Fibroblast of skin of back (primary cell): ENCODE measurements at regions not wholly inside any gene's neighbourhood (a gene's known extent, or its start where the extent isn't known, plus 50 kb on each side); places are given as distances from the start of the nearest gene placed in this dataset.
A peak's percentile ranks its signal among the peaks of the same experiment; 100 is the strongest.
"Not testable (repeated sequence)": the region's sequence is repeated elsewhere in the genome, so short reads cannot be mapped to it uniquely, and the experiment has no call there.

Experiments
- DNase-seq: peaks from one replicate; pipeline ENCODE4 v3.0.0-alpha.2; 2013

DNA sequence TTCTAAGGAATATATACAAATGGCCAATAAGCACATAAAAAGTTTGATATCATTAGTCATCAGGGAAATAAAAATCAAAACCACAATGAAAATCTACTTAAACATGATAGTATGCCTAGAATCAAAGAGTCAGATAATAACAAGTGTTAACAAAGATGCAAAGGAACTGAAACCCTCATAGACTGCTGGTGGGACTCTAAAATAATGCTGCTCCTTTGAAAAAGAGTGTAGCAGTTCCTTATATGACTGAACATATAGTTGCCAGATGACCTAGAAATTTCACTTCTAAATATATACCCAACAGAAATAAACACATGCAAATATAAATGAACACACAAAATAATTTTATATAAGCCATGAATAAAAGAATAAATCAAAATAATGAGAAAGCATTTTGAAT is 205.1 kb upstream of the CTSO start:
- DNase-seq: no peak

- no peak for DNase-seq
These were observed 201.3 kb upstream of the CTSO start for GRCh38 chr4:156154978-156155377.

DNA sequence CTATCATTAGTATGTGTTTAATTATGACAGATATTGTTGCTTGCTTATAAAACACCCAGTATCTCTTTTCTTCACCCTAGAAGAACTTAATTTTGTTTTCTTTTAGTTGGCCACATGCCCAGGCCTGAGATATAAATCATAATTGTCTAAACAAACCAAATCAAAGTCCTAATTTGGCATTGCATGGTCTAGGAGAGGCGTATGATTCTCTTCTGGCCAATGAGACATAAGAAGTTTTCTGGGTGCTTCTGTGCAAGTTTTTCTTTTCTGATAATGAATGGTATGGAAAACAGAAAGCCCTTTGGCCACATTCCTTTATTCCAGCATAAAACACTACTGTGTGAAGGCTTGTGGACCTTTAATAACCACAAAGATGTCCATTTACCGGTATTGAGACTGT is 192.9 kb upstream of the CTSO start:
- peak; percentile 2 for DNase-seq

- no peak for DNase-seq
These were observed 191.3 kb upstream of the CTSO start for GRCh38 chr4:156144961-156145360.

DNA sequence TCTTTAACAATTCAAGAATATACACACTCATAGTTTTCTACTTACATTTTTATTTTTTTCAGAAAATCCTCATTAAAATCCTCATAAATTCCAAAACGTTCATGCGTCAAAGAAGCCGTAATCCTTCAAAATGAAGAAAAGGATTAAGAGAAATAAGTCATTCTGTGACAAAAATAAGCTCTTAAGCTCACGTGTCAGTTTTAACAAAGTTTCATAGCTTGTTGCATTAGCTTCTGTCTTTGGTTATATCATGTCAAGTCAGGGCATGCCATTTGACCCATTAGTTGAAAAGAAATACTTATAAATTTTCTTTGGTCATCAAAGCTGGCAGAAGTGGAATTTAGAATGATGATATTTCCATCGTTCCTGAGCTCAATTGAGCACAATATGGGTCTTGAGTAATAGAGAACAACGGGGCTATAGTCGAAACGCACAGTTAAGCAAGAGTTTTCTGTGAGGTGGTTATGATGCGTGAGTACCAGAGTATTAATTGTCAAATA is 185.2 kb upstream of the CTSO start:
- DNase-seq: no peak

- no peak for DNase-seq
These were observed 184.2 kb upstream of the CTSO start for GRCh38 chr4:156137679-156138473.

GRCh38 chr4:156132196-156132595 is 178.5 kb upstream of the CTSO start:
- DNase-seq: peak; percentile 48

GRCh38 chr4:156128616-156129015 is 174.9 kb upstream of the CTSO start:
- DNase-seq: no peak

DNA sequence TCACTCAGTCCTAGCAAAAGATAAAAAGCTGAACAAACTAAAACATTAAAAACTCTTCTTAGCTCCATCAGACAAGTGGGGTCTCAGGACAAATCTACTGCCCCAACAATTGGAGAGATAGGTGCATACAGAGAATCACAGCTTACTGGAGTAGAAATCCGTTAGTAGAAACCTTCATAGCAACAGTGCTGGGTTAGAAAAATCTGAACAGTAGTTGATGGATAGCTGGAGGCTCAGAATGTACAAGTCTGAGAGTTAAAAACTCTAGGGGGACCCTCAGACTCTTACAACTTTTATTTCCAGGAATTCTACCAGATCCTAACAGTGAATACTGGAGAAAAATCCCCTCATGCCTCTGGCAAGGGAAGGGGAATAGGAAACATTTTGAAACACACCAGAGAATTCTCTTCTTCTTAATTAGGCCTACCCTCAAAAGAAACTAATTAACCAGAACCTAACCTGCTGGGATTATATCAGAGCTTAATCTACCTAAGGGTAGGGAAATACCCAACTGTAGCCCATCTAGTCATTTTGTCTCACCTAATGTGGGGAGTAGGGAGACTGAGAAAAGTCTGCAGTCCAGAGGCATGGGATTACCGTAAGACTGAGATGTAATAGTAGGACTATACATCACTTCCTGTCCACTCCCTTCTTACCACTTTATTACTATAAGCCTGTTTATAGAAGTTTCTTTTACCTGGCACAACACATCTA is 165.0 kb upstream of the CTSO start:
- no peak for DNase-seq

DNA sequence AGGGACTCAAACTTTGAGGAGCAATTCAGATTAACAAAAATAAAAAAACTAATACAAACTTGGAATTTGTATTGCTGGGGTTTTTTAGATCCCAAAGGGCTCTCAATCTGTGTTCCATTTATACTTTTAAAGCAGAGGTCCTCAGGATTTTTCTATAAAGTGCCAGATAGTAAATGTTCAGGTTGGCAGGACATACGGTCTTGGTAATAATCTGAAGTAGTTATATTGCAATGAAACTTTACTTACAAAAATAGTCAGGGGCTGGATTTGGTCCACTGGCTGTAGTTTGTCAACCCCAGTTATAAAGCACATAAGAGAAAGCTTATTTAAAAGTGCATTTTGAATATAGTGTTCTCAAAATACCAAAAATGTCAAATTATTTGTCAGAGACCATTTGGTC is 164.1 kb upstream of the CTSO start:
- no peak for DNase-seq

GRCh38 chr4:156116991-156117390 is 163.3 kb upstream of the CTSO start:
- DNase-seq: no peak

DNA sequence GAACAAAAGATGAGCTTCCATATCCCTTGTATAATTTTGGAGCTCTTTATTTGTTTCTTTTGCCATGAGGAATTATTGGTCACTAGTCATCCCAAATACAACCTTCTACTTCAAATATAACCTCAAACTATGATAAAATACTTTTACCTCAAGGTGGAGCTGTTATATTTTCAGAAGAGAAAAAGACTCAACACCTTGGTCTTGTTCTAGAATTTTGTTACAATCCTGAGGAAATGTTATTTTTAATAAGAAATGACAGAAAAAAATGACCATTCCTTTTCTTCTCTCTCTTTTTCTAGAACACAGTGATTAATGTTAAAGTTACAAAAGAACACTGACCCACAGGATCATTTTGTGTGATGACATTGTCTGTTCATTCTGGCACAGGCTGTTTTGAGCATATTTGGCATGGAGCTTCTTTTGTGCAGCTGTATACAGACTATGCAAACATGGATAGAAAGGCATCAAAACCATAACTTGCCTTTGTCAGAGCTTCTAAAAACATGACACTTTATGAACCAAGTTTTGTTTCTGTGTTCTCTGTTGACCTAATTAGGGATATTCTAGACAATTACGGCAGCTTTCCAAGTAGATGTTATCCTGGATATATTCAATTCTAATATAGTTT is 159.6 kb upstream of the CTSO start:
- DNase-seq: no peak

DNA sequence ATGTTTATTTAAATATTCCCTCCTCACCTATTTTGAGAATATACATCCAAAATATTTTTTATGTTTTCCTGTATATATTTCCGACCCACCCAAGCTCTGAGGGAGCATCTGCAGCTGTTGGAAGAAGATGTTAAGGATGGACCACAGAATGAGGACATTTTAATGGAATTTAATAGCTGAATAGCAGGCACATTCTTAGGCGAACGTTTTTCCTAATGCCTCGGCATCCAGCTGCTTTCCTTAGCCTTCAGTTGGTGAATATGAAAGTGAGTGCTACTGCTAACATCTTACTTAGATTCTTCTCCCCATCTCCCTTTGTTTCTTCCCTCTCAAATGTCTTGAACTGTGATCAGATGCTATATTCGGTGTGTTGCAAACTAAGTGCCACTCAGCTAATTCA is 158.0 kb upstream of the CTSO start:
- no peak for DNase-seq

GRCh38 chr4:156109943-156110900 is 156.6 kb upstream of the CTSO start:
- DNase-seq: peak; percentile 48

- DNase-seq: not testable (repeated sequence)
These were observed 155.4 kb upstream of the CTSO start for GRCh38 chr4:156109087-156109486.

- no peak for DNase-seq
These were observed 149.6 kb upstream of the CTSO start for GRCh38 chr4:156103311-156103710.

GRCh38 chr4:156102411-156102810 is 148.7 kb upstream of the CTSO start:
- DNase-seq: peak; percentile 65

GRCh38 chr4:156101571-156101970 is 147.9 kb upstream of the CTSO start:
- peak; percentile 46 for DNase-seq

- DNase-seq: no peak
These were observed 147.0 kb upstream of the CTSO start for GRCh38 chr4:156100651-156101050.

DNA sequence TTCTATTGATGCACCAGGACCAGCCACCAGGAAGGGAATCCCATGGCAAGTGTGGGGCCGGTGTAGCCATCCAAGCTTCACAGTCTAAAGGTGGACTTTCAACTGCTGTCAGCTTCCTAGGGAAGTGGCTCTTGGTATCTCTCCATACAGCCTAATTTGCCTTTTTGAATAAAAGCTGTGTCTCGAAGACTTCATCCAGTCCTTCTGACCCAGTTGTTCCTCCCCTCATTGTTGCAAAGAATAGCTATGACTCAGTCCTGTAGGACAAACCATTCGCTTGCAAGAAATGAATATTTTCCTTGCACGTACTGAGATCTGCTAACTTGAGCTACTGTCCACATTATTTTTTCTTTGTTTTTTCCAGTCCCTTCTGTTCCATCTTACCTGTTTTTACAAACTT is 145.1 kb upstream of the CTSO start:
- no peak for DNase-seq

GRCh38 chr4:156085100-156085499 is 131.4 kb upstream of the CTSO start:
- no peak for DNase-seq

DNA sequence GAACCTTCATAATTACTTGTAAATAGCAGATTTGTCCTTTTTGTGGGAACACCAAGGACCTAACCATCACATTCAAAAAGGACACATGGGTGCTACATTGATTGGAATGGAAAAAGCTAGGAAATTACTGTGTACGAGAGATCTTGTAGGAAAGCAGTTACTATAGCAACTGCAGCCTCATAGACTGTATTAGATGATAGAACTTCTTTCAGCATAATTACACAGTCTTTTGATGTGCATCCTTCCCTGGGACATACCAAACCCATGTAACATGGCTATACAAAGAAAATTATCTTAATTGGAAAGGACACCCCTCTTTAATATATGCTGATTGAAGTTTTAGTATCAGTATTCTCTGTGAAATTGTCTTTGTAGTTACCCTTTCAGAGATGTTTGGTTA is 130.7 kb upstream of the CTSO start:
- DNase-seq: no peak
